HCT116 (cell line): ENCODE measurements at regions not wholly inside any gene's neighbourhood (a gene's known extent, or its start where the extent isn't known, plus 50 kb on each side); places are given as distances from the start of the nearest gene placed in this dataset.

Source experiments
- EZH2 ChIP-seq: fragments of 200-600 bp; sonication (generic); IDR thresholded peaks from 2 replicates; pipeline ENCODE4 v1.6.1; 2017; ENCODE audit warnings: antibody characterized with exemption, mixed run types
- SIN3A ChIP-seq: IDR thresholded peaks from 2 replicates; pipeline ENCODE4 v1.6.1; 2012; ENCODE audit warnings: low read depth
- TF ChIP-seq, protein P1 (sequence below), 3 experiments: fragments of 200-600 bp in 1 of 3; sonication (generic) in 1 of 3; IDR thresholded peaks in 2 of 3; conservative IDR thresholded peaks in 1 of 3; 2 replicates each; pipeline ENCODE4 v1.5.1; 2012 to 2017; ENCODE audit warnings: low read depth in 2 of 3, low read length in 2 of 3, antibody characterized with exemption in 1 of 3, borderline replicate concordance in 1 of 3, control low read depth in 1 of 3, mild to moderate bottlenecking in 1 of 3, mixed read lengths in 1 of 3, mixed run types in 1 of 3, moderate library complexity in 1 of 3; ENCODE audit not compliant: insufficient read depth in 1 of 3
- TF ChIP-seq, protein P2 (sequence below): IDR thresholded peaks from 2 replicates; pipeline ENCODE4 v1.6.1; 2012

DNA sequence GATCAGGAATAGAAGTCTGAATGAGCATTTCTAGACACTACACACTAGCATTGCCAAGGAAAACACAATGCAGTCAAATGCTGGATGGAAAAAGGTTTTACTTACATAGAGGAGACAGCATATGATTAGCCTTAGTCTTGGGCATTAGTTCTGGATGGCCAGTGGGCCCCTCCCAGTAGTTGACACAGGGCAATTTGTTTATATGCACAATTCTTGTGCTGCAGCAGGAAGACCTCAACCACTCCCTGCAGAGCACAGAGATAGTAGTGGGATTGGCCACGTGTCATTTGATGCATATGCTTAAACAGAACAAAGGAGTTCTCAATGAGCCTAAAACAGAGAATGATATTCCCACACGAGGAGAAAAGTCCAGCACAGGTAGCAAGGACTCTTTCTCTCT lies 1496.2 kb upstream of the CDH6 start:
- TF ChIP-seq, protein P1, sequence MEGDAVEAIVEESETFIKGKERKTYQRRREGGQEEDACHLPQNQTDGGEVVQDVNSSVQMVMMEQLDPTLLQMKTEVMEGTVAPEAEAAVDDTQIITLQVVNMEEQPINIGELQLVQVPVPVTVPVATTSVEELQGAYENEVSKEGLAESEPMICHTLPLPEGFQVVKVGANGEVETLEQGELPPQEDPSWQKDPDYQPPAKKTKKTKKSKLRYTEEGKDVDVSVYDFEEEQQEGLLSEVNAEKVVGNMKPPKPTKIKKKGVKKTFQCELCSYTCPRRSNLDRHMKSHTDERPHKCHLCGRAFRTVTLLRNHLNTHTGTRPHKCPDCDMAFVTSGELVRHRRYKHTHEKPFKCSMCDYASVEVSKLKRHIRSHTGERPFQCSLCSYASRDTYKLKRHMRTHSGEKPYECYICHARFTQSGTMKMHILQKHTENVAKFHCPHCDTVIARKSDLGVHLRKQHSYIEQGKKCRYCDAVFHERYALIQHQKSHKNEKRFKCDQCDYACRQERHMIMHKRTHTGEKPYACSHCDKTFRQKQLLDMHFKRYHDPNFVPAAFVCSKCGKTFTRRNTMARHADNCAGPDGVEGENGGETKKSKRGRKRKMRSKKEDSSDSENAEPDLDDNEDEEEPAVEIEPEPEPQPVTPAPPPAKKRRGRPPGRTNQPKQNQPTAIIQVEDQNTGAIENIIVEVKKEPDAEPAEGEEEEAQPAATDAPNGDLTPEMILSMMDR (IDR thresholded peaks at IDR 0.05 in 2 of 3, conservative IDR thresholded peaks at IDR 0.05 in 1 of 3; ENCODE audit: borderline replicate concordance in 1 of 3, insufficient read depth in 1 of 3, low read depth in 2 of 3, low read length in 2 of 3): no peak
- TF ChIP-seq, protein P2, sequence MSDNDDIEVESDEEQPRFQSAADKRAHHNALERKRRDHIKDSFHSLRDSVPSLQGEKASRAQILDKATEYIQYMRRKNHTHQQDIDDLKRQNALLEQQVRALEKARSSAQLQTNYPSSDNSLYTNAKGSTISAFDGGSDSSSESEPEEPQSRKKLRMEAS: no peak
- TF ChIP-seq SIN3A (no peak), EZH2 (no peak)
